AG20443 (cell line): ENCODE measurements at regions not wholly inside any gene's neighbourhood (a gene's known extent, or its start where the extent isn't known, plus 50 kb on each side); places are given as distances from the start of the nearest gene placed in this dataset.

Experiments used
- DNase-seq: peaks from one replicate; pipeline ENCODE4 v3.0.0; 2012; ENCODE audit warnings: low spot score, mixed read lengths

DNA sequence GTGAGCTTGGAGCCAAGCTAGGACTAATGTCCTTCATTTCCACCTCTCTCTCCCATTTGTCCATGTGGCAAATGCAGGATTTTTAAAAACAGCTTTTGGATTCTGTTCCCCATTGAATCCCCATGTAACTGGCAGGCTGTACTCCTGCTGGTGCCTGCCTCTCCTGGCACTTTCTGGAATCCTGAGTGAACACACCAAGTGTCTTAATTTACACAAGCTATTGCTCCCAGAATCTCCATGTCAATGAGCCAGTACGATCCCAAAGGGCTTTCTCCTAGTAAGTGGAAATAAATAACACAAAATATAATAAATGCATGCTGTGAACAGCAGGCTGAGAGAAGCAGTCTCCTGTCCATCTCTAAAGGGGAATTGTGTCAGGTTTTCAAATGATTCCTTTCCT lies 88.4 kb upstream of the WWC1 start:
- DNase-seq, result no peak

DNA sequence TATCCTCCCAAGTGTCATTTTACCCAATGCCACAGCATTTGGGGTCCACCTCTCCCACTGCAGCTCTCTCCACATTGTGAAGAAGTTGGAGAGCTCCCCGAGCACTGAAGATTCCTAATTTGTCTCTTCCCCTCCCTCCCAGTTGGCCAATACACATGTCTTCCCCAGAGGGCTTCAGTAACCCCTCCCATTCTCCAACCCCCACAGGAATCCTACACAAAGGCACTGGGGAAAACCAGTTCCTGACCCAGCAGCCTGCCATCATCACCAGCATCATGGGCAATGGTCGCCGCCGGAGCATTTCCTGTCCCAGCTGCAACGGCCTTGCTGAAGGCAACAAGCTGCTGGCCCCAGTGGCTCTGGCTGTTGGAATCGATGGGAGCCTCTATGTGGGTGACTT lies 87.3 kb upstream of the WWC1 start:
- DNase-seq, result no peak

DNA sequence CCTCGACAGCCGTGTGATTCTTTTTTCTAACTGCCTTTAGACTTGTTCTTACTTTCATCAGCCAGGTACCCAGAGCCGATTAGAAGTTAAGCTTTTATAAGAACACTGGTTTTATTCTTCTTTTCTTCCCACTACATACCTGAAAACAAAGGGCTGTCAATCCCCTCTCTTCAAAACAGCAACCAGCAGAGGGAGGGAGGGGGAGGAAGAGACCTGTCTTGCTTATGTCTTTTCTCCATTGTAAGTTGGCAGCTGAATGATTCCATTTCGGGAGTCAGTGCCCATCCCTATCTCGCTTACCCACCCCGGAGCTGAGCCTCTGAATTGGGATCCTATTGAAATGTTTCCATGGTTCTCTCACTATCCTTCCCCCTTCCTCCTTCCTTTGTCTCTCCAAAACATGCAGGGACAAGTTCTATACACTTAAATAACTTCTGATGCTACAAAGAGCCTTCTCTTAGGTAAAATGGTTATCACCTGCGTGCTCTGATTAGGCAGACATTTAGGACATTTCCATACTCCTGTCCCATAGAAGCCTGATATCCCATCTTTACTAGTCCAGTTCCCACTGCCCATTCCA lies 83.9 kb upstream of the WWC1 start:
- no peak for DNase-seq

DNA sequence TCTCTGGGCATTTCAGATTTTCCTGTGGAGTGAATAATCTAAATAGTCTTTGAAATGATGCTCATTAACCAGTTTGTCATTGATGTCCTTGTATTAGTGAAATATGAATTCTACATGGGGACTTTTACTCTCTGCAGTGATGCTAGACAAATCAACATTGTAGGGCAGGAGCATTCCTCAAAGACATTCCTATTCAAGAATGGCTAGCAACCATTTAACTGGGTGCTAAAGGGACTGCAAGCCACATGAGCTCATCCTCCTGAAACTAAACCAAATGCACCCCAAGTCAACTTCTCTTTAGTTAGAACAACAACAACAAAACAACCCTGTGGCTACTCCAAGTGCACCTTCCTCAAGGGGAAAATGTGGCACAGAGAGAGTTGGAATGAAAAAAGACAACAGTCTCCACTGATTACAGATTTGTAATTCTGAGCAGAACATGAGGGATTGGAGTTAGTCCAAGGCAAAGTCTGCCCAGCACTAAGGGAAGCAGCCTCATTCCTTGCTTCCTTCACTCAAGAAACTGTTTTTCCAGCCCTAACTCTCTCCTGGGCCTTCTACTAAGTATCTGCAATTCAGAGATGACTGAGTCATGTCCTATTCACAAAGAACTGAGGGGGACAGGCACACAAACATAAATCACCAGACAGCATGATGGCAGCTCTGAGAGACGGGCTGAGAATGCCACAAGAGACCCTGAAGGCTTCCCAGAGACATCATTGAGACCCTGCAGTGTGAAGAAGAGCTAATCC lies 82.0 kb upstream of the WWC1 start:
- peak; percentile 57 for DNase-seq

DNA sequence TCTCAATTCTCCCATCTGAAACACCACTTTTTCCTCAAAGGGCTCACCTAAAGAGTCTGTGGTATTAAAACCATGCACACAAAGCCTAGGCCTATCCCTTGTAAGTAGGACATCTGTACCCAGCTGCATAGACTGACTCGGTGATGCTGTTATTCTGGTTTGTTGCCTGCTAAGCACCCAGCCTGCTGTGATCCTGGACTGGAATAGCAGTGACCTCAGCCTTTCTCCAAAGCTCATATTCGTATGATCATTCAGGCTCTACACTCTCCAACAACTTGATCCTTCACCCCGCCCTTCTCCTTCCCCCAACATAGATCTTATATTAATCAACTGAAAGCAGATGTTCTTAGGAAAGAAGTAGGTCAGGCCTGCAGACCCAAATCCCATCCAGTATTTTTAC lies 81.4 kb upstream of the WWC1 start:
- peak; percentile 63 for DNase-seq

DNA sequence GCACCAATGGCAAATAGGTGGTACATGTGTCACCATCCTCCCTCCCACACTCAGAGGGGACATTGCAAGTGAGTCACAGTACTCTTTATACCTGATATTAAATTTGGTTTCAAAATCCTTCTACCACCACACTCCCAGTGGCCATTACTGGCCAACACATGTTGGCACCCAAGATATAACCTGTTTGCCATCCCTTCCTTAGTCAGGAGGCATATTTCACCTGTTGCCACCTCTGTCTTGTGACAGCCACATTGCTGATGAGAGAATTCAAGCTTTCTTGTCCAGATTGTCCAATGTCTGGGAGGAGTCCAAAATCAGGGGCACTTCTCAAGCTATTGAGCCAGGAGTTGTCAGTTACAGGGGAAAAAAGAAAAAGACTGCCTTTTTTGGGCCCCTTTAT lies 80.2 kb upstream of the WWC1 start:
- DNase-seq, result no peak

DNA sequence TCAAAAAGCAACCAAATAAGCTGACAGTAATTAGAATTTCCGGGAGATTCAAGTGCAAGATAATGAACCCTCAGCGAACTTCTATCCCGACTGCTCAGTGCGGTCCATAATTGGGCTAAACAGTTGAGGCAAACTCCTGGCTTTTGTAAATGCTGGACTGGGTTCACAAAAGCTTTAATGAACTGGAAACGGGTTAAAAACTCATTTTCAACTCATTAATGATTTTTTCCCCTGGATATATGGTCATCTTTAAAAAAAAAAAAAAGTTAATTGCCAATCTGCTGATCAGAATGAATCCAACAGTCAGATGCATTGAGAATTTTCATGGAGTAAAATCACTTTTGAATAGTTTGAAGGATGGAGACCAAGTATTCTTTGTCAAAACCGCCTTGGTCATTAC lies 79.5 kb upstream of the WWC1 start:
- no peak for DNase-seq

DNA sequence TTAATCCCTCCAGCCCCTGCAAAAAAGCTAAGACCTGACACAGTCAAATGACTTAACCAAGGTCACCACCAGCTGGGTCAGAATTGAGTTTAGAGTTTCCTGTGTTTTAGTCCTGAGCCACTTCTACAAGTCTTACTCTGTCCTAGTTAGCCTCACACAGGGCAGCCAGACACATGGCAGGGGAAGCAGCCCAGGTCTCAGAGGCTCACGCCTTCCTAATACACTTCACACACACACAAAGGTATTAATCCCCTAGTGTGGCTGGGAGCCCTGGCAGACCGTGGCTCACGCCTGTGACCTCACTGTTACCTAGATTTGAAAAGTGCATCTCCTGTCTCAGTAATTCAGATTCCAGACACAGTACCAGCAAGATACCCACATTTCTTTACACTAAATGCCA lies 77.4 kb upstream of the WWC1 start:
- DNase-seq, result no peak

DNA sequence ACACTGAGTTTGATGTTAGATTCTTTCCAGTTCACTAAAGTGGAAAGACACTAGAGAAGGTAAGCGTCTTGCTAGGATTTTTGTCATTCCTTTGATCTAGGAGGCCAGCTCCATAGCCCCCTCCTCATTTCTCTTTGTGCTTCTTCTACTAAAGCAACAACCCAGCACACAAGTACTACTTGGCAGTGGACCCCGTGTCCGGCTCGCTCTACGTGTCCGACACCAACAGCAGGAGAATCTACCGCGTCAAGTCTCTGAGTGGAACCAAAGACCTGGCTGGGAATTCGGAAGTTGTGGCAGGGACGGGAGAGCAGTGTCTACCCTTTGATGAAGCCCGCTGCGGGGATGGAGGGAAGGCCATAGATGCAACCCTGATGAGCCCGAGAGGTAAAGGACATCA lies 76.6 kb upstream of the WWC1 start:
- no peak for DNase-seq

DNA sequence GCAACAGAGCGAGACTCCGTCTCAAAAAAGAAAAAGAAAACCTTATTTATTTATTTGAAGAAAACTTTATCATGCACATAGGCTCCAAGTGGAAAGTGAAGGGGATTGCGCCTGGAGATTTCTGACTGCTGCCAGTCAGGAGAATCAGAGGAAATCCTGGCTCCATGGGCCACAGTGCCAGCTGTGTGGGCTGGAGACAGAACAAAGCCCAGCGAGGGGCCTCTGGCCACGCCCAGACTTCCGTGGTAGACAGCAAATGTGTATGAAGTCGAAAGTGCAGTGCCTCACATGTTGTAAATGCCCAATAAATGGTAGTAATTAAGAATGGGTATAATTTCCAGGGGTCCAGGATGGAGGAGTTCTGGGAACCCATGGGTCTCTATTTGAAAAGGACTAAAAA lies 75.8 kb upstream of the WWC1 start:
- DNase-seq, result no peak

DNA sequence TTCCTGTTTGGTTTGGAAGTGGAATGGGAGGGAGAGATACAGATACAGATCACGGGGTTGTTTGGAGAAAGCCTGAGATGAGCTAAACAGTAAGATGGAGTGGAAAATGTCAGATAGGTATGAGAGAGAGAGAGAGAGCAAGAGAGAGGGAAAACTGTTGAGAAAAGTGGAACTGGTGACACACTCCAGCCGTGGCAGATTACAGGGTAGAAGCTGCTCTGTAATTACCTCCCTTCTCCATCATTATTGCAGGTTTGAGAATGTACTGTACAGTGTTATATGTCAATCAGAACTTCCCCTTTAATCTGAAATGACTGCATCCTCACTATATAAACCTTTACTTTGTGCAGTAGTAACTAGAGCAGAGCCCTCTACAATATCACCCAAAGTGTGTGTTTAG lies 74.5 kb upstream of the WWC1 start:
- no peak for DNase-seq

DNA sequence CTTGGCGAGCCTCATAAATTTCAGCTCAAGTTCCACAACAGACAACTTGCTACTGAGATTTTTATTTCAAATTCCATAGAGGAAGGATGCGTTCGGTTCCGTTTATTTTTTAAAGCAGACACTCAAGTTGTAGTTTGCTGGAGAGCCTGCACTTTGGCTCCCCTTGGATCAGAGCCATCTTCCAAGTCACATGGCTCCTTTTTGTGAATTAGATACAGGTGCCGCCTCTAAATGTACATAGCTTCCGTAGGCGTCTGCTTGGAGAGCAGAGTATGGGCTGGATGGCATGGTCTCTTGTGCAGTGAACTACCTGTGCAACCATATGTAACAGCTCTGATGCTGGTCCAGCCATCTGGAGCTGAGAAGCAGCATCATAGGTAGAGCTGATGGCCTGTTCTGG lies 73.9 kb upstream of the WWC1 start:
- no peak for DNase-seq

DNA sequence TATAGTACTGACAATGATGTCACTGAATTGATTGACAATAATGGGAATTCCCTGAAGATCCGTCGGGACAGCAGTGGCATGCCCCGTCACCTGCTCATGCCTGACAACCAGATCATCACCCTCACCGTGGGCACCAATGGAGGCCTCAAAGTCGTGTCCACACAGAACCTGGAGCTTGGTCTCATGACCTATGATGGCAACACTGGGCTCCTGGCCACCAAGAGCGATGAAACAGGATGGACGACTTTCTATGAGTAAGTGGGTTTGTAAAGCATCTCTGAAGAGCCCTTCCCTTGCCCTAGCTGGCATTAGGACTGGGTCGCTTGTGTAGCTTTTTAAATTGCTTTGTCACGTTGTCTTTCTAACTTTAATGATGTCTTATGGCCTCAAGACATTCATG lies 72.7 kb upstream of the WWC1 start:
- no peak for DNase-seq

DNA sequence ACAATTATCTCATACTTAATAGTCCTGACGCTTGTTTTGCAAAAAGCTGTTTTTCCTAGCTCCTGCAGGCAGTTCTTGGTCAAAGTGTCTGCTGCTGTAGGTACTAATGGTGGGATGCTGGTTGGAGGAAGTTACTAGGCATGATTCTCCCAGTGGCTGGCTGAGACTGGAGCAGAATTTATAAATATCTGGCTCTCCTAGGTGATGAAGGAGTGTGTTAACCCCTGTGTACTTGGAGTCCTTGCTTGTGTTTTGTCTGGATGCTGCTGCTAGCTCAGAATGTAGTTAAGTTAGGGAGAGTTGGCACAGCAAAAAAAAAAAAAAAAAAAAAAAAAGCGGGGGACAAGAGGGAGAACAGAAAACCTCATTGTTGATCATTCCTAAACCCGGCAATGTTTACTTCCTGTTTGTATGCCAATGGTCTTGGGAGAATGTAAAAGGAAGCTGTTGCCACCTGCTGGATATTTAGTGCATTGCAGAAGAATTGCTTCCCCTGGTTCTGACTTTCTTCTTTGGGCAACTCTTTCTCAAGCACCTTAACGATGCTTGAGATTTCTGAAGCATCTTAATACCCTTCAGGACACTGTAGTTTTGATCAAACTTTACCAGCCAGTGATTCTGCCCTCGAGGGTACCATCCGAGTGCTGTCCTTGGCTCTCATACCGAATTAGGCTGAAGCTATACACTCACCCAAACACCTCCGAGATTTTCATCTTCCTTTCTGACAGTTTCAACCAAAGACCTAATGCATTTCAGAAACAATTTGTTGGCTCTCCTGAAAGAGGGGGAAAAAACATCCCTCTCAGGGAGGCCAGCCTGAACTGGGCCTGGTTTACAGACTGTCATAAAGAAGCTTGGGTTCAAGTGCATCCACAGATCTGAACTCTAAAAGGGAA lies 71.7 kb upstream of the WWC1 start:
- peak; percentile 87 for DNase-seq

DNA sequence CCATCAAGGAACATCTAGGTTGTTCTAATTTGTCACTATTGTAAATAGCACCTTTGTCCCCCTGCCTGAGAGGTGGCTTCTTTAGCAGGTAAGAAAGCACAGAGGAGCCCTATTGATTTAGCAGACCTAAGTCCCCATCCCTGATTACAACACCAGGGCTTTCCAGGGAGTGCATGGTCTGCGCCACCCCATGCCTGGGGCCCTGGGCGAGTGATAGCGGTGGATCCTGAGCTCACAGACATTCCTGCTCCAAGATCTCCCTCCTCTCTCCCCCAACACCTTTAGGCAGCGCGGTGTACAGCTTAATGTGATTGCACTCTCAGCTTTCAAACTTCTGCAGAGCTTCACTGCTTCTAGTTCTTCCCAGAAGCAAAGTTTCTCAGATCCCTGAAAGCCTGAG lies 67.4 kb upstream of the WWC1 start:
- DNase-seq, result no peak

DNA sequence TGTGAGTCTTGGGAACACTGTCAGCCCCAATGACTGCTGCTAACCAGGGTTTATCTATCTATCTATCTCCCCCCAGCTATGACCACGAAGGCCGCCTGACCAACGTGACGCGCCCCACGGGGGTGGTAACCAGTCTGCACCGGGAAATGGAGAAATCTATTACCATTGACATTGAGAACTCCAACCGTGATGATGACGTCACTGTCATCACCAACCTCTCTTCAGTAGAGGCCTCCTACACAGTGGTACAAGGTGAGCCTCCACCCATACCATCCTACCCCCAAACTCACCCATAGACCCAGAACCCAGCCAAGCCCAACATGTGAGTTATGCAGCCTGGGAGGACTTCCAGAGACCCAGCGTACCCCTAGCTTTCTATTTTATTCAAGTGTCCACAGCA lies 65.4 kb upstream of the WWC1 start:
- no peak for DNase-seq

DNA sequence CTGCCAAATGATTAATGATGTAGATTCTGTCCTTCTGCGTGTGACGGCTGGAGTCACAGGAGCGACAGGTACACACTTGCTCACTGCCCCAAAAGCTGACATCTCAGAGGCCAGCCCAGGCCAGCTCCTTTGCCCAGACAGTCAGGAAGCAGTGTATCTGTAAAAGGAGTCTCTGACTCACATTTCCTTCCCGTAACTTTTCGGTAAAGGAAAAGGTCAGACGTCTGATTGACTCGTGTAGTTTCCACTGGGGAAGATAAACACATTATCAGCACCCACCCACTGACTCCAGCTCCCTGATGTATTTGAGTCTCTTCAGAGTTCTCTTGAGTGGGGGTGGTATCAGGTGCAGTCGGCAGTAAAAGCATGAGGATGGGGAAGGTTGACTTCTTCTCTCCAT lies 64.4 kb upstream of the WWC1 start:
- DNase-seq, result no peak

DNA sequence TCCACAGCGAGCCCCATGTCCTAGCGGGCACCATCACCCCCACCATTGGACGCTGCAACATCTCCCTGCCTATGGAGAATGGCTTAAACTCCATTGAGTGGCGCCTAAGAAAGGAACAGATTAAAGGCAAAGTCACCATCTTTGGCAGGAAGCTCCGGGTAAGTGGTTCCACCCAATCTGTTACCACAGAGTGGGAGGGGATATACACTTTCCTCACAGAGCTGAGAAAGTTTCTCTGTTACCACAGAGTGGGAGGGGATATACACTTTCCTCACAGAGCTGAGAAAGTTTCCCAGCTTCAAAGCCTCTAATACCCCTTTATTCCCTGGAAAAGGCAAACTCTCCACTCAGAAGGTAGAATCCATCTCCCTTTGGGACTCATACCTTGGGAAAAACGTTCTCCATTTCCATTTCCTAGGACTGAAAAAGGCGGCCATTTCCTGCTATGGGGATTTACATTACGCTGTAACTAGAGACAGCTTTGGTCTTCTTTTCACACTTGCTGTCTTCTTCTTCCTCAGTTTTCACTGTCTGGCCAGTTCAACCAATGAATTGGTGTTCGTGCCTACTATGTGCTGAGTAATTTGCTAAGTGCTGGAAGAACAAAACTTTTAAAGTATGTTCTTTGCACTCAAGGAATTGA lies 63.4 kb upstream of the WWC1 start:
- DNase-seq, result peak; percentile 49

DNA sequence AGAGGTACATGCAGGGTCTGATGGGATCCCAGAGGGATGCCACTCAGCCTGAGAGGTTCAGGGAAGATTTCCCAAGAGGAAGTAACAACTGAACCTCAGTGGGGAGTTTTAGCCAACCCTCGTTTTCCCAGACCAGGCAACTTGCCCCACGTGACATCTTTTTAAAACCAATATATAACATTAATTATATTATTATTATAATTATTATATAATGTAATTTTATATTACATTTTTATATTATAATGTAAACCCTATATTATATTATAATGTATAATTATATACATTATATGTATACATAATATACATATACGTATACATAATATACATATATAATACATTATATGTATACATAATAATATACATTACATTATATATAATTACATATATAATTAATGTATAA lies 62.8 kb upstream of the WWC1 start:
- DNase-seq, result no peak

DNA sequence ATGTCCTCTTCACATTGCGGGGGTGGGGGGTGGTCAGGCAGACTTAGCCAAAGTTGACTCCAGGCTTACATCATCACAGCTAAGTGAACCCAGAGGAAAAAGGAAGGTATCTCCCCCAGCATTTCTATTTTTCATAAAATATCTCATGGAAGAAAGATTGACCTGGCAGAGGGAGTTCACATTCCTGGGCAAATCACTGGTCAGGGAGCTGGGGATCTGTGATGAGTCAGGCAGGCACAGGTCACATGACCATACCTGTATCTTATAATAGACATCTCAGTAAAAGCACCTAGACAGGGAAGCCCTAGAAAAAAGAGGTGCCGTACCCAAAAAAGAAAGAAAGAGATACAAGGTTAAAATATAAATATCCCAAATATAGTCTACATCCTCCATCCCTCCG lies 57.3 kb upstream of the WWC1 start:
- DNase-seq, result no peak

DNA sequence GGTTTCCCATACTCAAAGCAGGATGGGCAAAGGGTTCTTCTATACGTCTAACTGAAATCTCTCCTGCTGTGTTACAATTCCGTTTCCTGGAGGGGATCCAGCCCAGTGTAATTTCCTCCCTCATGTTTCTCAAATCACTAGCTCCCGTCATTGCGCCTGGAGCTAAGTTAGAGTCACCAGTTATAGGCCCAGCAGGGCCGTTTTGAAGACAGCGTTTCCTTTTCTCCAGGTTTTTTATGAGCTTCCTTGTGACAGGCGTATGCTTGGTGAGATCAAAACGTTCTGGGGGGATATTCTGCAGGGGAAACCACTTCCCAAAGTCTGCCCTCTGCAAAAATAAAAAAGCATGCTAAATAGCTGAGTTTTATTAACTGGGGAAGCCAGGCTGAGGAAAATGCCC lies 53.0 kb upstream of the WWC1 start:
- DNase-seq, result no peak

DNA sequence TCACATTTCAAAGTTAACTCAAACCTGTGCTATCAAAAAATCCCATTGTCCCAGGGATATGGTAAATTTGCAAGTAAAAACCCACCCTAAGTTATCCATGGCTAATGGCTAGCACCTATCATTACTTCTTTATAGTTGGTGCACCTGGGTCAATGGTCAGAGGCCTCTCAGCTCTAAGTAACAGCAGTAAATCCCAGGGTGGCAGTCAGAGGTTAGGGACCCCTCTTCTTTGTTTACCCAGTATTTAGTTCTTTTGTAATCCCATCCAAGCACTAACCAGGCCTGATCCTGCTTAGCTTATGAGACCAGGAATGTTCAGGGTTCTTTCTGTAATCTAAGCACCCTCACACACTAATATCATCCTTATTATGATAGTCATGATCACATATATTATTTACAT lies 52.1 kb upstream of the WWC1 start:
- no peak for DNase-seq
